ENCODE measurements at regions not wholly inside any gene's neighbourhood (a gene's known extent, or its start where the extent isn't known, plus 50 kb on each side); places are given as distances from the start of the nearest gene placed in this dataset.

DNA sequence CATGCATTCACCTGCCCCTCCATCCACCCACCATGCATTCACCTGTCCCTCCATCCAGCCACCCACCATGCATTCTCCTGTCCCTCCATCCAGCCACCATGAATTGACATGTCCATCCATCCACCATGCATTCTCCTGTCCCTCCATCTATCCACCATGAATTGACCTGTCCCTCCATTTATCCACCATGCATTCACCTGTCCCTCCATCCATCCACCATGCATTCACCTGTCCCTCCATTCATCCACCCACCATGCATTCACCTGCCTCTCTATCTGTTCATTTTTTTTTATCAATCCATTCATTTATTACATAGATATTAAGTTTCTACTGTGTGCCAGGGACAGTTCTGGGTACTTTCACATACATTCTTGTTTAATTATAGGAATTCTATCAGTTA lies 69.2 kb downstream of the MYCN start:
- no peak for DNase-seq

DNA sequence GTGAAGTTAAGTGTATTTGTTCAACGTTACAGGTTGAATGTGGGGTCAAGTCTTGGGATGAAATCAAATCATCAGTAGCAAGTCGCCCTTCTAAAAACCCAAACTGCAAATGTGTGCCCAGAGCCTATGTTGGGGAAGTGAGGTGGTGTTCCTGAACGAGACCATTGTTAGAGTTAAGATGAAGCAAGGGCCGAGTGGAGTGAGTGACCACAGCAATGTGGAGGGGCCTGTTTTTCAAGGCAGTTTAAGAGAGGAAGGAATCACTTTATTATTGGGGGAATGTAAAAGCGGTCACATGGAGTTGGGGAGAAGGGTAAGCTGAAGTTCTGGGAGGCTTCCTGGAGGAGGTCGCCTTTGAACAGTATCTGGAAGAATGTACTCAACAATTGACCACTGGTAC lies 68.5 kb downstream of the MYCN start:
- DNase-seq = no peak

DNA sequence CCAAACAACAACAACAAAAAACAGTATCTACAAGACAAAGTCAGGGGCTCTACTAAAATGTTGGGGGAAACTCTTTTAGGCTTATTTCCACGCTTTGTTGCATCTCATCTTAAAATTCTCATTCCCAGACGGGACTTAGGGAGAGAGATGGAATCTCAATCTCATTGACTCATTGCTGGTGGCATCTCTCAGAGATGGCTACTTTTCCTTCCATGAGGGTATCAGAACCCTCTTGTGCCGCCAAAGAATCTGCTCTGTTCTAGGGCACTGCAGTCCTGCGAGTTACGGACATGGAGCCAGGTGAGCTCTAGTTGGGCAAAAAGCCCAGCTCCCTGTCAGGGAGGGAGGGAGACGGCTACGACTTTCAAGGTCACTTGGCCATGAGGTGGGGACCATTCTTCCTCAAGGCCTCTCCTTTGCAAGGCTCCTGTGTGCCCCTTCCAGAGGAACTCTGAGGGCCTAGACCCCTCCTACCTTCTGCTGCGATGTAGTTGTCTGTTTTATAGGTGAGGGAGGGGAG lies 68.0 kb downstream of the MYCN start:
- no peak for DNase-seq

DNA sequence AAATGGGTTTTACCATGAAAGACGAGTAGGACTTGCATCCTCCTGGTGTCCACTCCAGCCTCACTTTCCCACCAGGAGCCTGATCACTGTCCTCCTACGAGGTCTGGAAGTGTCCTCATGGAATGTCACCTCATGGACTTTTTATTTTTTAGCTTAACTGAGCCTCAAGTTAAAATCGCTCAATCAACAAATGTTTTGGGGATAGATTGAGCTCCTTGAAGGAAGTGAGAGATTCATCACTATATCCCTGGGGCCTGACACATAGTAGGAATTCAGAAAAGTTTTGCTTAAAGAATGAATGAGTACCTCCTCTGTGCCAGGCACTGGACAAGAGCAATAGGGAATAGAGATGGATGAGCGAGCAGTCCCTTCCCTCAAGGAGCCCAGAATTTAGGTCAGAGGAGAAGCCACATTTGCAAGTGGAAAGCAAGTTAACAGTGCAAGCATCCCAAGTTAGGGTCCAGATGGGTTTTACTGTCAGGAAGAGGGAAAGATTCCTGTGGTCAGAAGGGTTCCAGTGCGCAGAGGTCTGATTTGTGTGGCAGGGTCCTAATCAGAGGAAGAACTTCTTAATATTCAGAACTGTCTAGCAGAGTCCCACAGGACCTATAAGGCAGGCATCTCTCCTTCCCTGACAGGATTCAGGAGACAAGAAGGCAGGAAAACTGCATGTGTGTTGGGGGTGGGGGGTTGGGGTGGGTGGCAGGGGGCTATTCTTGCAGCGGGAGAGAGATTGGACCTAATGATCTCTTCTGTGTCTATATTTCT lies 67.0 kb downstream of the MYCN start:
- no peak for DNase-seq

DNA sequence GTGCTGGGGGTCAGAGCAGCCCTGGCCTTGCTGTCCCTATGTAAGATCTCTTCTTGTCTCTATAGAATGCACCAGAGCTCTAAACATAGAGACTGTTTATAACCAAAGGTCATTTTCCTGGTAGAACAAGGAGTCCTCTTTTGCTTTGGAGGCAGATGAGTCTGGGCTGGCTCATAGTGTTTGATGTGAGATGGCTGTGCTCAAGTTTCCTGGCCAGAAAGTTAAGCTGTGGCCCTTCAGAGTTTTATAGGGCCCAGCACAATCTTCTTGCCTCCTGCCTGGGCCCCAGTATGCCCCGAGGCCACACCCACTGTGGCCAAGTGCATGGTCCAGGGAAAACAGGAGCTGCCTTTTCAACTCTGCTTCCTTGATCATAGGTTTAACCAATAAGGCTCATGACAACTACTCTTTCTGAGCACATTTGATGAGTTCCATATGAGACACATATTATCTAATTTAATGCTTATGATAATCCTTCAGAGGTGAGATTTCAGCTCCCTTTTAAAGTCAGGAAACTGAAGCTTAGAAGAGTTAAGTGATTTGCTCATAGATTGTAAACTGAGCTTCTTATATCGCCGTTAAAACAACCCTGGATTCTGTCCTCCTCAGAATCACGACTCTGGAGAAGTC lies 66.3 kb downstream of the MYCN start:
- no peak for DNase-seq

DNA sequence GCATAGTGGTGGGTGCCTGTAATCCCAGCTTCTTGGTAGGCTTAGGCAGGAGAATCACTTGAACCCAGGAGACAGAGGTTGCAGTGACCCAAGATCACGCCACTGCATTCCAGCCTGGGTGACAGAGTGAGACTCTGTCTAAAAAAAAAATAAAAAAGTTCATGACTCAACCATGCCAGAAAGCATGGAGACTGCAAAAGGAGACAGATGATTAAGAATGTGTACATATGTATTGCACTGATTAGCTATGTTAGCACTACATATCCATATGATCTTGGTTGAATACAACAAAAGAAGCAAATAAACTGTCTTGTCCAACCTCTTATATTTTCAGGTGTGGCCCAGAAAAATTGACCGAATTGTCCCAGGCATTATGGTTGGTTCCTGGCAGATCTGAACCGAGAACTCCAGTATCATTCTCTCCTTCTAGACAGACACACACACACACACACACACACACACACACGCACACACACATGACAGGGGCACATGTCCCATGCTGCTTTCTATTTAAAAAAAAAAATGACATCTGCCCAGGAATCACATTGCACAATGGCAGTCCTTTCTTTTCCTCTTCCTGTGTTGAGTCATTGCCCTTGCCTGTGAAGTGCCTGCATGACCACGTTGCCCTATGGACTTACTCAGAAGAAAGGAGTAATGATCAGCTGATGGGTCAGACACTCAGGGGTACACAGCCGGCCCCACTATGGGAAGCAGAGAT lies 65.6 kb downstream of the MYCN start:
- no peak for DNase-seq

DNA sequence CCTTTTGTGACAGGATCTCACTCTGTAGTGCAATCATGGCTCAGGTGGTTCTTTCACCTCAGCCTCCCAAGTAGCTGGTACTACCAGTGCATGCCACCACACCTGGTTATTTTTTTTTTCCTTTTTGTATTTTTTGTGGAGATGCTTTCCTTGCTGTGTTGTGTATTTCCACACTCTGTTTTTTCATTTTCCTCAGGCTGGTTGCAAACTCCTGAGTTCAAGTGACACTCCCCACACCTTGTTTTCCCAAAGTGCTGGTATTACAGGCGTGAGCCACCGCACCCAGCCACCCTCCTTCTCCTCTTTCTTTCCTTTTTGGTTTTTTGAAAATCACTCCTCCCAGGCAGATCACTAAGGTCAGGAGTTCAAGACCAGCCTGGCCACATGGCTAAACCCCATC lies 65.0 kb downstream of the MYCN start:
- DNase-seq = no peak

DNA sequence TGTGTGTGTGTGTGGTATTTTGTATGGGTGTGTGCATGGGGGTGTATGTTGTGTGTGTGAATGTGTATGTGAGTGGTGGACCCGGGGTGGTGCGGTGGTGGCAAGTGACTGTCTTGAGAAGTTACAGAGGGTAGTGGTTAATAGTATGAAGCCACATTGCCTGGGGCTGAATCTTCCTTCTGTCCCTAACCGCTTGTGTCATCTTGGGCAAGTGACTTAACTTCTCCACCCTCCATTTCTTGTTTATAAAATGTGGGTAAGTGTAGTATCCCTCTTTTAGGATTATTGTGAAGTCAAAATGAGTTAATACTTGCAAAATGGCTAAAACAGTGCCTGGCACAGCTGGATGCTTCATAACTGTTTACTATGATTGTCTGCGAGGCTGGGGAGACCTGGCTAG lies 63.5 kb downstream of the MYCN start:
- no peak for DNase-seq

DNA sequence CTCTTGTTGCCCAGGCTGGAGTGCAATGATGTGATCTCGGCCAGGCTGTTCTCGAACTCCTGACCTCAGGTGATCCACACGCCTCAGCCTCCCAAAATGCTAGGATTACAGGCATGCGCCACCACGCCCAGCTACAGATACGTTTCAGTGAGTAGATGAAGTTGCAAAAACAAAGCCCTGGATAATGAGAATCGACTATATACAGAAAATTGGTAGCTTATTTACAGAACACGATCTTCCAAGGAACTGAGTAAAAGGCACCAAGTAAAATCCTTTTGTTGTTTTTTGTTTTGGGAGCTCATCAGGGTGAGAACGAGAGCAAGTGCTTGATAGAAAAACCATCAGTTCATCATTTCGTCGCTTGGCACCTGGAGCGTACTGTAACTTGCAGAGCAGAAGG lies 62.8 kb downstream of the MYCN start:
- no peak for DNase-seq

DNA sequence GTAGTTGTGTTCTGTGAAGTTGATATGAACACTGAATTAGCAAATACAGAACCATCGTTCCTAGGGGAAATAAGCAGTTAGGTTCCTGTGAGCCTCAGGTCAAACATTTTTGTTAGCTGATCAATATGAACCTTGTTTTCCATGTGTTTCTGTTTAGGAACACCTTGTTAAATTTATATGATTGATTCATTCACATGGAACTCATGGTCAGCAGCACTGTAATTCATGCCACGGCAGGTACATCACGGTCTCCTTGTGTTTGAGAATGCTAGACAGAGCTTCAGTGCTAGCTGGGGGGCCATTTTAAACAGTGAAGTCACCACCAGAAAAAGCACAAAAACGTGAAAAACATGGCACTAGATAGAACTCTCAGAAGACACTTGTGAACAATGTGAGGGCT lies 62.2 kb downstream of the MYCN start:
- DNase-seq = no peak

DNA sequence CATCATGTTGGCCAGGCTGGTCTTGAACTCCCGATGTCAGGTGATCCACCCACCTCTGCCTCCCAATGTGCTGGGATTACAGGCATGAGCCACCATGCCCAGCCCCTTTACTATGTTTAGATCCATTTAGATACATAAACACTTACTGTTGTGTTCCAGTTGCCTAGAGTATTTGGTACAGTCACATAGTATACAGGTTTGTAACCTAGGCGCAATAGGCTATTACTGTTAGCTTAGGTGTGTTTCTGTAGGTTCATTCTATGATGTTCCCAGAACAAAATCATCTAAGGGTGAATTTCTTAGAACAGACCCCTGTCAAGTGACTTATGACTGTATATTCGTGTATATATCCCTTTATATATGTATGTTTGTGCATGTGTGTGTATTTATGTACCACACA lies 61.8 kb downstream of the MYCN start:
- no peak for DNase-seq

DNA sequence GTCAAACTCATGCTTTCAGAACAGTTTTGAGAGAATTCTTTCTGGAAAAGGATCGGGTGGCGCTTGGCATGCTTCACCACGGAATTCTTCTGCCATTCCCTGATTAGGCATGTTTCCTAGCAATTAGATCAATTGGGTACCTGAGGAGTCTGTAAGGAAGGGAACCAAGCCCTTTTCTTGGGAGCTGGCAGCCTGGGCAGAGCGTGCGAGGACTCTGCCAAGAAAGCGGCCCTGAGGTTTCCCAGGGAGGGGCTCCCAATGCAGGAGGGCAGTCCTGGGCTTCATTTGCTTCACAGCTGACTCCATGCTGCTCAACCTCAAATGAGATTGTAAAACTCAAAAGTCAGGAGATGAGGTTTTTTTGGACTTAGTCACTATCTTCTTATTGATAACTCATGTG lies 60.3 kb downstream of the MYCN start:
- no peak for DNase-seq

DNA sequence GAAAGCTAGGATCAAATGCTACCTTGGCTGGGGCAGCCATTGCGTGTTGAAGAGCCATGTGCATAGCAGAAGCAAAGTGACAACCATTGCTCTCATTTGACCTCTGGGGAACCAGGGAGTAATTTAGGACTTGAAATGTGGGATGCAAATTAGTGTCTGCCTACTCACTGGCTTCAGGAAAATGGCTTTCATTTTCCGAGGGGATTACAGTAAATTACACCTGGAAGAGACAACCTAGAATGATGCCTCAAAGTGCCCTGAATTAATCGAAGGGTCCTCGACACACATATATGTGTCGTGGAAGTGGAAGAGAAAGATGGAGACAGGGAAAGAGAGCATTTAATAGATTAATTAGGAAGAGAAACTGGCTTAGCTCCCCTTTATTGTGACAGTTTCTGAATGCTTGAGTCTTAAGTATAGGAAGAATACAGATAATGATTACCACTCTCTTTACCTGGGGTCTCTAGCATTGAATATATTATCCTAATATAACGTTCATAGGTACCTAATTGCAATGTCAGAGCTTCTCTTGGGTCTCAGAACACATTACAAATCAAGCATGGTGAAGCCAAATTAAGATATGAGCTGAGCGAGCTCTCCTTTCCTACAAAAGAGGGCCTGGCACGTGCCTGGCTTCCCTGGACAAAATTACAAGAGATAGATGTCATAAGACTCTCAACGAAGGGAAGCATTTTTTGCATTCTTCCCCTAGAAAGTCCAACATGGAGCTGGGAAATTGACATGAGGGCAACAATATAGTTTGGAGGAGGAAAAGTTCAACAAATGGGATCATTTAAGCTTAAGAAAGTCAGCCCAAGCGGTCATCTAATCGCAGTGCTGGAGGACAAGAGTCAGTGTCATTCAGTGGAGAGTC lies 59.5 kb downstream of the MYCN start:
- DNase-seq = no peak

DNA sequence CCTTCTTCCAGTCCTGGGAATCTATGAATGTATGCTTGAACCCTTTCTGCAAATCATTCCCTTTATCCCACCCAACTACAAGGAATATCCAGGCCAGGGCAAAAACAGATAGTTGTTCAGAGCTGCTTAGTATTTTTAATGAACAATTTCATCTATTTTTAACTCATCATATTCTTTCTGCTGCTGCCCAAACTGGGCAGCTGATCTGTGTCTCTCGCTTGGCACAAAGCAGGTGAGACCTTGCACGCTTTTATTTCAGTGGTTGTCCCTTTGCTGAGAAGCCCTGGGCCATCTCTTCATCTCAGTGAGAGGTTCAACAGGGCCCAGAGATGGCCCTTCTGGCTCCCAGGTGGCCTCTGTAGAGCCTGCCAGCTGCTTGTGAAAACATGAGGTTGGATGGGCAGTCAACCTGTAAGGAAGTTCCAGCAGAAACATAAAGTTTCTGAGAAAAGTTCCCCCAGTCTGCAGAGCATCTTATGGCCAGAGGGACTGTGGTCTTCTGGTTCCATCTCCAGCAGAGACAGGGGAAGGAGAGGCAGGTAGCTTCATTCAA lies 57.5 kb downstream of the MYCN start:
- no peak for DNase-seq

DNA sequence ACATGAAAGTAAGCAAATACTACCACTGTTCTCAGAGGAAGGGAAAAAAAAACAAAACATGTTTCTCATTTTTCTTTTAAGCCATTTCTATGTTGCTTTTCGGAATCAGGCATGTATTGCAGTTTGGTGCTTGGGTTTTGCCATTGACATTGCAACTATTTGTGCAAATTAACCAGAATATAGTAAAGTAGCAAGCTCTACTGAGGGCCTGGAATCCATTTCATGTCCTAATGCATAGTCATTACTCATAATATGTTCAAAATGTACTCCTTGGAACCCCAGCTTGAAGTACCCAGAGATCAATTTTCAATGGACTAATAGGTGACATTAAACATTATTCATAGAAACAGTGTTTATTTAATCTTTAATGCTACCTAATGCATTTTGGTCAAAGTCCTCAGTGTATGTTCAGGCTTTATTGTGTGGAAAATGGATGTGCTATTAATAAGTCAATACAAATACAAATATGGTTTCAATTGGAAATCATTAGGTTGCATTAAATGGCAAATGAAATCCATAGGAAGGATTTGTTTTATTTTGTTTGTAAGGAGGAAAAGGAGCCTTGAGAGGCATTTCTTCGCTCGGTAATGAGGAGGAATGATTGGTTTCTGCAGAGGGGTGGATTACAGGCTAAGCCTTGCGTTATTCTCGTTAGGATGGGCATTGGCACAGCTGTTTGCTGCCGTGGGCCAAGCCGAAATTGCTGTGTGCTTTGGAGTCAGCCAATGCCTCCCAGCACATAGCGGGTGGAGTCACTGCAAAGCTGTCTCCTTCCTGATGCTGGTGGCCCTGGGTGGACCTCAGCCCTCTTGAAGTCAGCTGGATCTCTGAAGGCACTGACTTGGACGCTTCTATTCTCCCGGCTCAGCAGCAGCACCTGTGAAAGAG lies 56.4 kb downstream of the MYCN start:
- no peak for DNase-seq
